ENCODE measurements at regions not wholly inside any gene's neighbourhood (a gene's known extent, or its start where the extent isn't known, plus 50 kb on each side); places are given as distances from the start of the nearest gene placed in this dataset.

- no peak for DNase-seq
Measured at GRCh38 chr2:145032791-145033190, 512.9 kb upstream of the ZEB2 start.

- no peak for DNase-seq
Measured at GRCh38 chr2:145029873-145030272, 510.0 kb upstream of the ZEB2 start.

- no peak for DNase-seq
Measured at GRCh38 chr2:145029081-145029480, 509.2 kb upstream of the ZEB2 start.

- DNase-seq, result no peak
Measured at GRCh38 chr2:145028101-145028920, 508.4 kb upstream of the ZEB2 start.

- DNase-seq, result no peak
Measured at GRCh38 chr2:145026456-145027455, 506.8 kb upstream of the ZEB2 start.

- no peak for DNase-seq
Measured at GRCh38 chr2:145025382-145025781, 505.5 kb upstream of the ZEB2 start.

- no peak for DNase-seq
Measured at GRCh38 chr2:145023334-145023934, 503.5 kb upstream of the ZEB2 start.

- DNase-seq, result no peak
Measured at GRCh38 chr2:145022666-145023333, 502.9 kb upstream of the ZEB2 start.

- DNase-seq, result no peak
Measured at GRCh38 chr2:145021962-145022665, 502.2 kb upstream of the ZEB2 start.

GRCh38 chr2:145020694-145021093 lies 500.8 kb upstream of the ZEB2 start:
- DNase-seq, result no peak

GRCh38 chr2:145020139-145020538 lies 500.2 kb upstream of the ZEB2 start:
- DNase-seq, result no peak

- DNase-seq, result no peak
Measured at GRCh38 chr2:145018502-145018901, 498.6 kb upstream of the ZEB2 start.

- no peak for DNase-seq
Measured at GRCh38 chr2:145017149-145017548, 497.2 kb upstream of the ZEB2 start.

GRCh38 chr2:145016711-145017110 lies 496.8 kb upstream of the ZEB2 start:
- no peak for DNase-seq

GRCh38 chr2:145015561-145015960 lies 495.6 kb upstream of the ZEB2 start:
- DNase-seq, result no peak

- DNase-seq, result no peak
Measured at GRCh38 chr2:145012806-145013205, 492.9 kb upstream of the ZEB2 start.

- no peak for DNase-seq
Measured at GRCh38 chr2:145012214-145012670, 492.3 kb upstream of the ZEB2 start.

GRCh38 chr2:145010635-145011034 lies 490.7 kb upstream of the ZEB2 start:
- DNase-seq, result no peak

GRCh38 chr2:145007960-145008263 lies 488.0 kb upstream of the ZEB2 start:
- DNase-seq, result no peak

GRCh38 chr2:145007093-145007959 lies 487.4 kb upstream of the ZEB2 start:
- DNase-seq, result no peak

- DNase-seq, result no peak
Measured at GRCh38 chr2:145002624-145003023, 482.7 kb upstream of the ZEB2 start.

Measured in GF-D8 (cell line).